Mucosa of gallbladder (tissue), 1 donor: ENCODE measurements at regions not wholly inside any gene's neighbourhood (a gene's known extent, or its start where the extent isn't known, plus 50 kb on each side); places are given as distances from the start of the nearest gene placed in this dataset.

Experiments used
- DNase-seq: peaks from one replicate; pipeline ENCODE4 v3.0.0-alpha.2; 2020; ENCODE audit warnings: low spot score
- donor health status: DM: no; HTN: no; CAD: no.

DNA sequence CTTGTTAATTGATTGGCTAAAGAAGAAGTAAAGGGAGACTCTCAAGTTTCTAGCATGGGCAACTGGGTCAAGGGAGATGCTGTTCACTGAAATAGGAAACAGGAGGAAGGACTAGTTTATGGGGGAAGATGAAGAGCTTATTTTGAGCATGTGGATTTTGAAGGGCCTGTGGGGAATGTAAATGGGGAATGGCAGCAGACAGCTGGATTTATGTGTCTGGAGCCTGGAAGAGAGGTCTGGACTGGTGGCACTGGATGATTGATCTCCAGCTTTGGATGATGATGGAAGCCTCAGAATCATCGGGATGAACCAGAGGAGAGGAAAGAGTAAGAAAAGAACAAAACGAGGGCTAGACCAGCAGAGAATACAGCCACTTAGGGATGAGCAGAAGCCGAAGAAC, 54.9 kb upstream of the ENAH start:
- DNase-seq = no peak

DNA sequence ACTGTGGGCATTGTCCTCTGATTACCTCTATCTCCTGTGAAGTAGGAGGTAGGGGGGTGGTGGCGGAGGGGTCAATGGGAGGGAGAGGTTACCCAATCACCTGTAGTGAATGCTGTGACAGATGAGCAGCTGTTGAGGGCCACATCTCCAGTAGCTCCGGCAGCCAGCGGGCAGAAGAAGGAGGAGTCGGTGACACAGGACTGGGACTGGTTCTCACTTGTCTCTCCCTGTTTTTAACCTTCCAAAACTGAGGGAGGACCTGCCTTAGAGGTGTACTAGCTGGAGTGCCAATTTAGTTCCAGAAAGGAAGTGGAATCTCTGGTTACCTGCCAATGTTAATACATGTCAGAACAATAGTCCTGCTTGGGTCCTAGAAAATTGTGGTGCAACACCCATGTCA, 56.2 kb upstream of the ENAH start:
- no peak for DNase-seq

DNA sequence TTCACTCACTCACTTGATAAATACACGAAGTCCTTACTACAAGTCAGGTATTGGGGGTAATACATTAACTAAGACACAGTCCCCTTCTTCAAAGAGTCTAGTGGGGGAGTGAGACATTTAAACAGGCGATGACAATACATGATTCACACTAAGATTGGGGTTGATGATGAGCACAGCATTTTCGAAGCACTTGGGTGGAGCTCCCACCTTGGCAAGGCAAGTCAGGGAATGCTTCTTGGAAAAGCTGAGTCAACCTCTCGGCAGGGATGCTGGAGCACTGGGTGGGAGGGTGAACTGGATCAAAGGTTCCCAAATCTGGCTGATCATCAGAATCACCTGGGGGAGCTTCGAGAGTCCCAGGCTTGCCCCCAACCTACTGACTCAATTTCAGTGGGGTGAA, 57.9 kb upstream of the ENAH start:
- peak; percentile 20 for DNase-seq

DNA sequence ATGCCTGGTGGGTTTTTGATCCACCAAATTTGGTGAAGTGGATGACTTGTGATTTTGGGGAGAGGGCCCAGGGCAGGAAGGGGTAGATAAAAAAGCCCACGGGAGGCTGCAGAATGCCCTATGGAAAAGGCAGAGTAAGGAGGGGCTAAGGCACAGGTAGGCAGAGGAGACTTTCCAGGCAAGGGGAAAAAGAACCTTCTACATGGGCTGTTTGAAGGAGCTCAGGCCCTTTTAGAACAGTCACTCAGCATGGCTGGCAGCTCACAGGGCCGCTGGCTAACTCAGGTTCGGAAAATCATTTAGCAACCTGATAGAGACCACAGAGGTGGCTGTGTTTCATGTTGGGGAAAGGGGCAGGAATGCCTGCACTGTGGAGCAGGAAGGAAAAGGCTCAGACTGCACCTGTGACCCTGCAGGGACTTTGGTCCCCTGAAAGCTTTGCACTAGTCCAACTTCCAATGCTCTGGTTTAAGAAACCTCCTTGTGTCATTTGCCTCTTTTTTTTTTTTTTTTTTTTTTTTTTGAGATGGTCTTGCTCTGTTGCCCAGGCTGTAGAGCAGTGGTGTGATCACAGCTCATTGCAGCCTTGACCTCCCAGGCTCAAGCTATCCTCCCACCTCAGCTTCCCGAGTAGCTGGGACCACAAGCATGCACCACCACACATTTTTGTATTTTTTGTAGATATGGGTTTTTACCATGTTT, 58.5 kb upstream of the ENAH start:
- no peak for DNase-seq

DNA sequence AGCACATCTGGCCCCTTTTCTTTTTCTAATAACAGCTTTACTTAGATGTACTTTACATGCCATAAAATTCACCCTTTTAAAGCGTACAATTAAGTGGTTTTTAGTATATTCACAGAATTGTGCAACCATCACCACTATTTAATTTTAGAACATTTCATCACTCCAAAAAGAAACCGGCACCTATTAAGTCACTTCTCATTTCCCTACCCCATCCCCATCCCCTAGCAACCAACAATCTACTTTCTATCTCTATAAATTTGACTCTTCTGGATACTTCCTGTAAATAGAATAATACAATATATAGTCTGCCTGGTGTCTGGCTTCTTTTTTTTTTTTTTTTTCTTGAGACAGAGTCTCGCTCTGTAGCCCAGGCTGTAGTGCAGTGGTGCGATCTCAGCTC, 59.5 kb upstream of the ENAH start:
- DNase-seq = no peak

DNA sequence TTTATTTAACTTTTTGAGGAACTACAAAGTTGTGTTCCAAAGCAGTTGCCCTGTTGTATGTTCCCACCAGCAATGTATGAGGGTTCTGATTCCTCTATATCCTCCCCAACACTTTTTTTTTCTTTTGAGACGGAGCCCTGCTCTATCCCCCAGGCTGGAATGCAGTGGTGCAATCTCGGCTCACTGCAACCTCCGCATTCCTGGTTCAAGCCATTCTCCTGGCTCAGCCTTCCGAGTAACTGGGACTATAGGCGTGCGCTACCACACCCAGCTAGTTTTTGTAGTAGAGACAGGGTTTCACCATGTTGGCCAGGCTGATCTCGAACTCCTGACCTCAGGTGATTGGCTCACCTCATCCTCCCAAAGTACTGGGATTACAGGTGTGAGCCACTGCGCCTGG, 60.4 kb upstream of the ENAH start:
- no peak for DNase-seq

DNA sequence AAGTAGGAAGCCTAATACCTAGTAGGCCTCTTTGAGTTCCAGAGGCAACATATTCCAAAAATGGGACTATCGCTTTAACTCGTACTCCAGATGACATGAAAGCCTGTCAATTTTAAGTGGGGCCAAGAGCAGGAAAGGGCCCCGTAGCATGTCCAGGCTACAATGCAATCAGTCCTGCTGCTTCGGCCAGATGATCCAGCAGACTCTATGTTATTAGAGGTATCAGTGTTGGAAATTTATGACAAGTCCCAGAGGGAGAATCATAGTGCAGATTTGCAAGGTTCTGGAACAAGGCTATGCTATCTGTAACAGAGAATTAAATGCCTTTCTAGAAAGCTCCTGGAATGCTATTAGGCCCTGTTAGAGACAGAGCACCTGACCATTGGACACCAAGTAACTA, 56.7 kb upstream of the SRP9 start:
- DNase-seq = no peak

DNA sequence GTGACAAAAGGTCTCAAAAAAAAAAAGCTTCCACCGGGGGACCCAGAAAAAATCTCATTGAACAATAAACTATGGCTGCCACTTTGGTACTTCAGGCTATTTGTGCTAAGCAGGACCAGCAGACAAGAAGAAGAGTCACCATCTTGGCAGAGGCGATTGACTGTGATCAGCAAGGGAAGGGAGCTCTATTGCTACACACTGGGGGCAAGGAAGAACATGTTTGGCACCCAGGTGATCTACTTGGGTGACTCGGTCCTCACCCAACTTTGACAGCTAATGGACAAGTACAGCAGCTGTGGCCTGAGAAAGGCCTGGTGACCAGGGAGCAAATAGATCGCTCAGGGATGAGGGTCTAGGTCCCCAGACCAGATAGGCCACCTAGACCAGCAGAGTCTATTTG, 53.4 kb upstream of the SRP9 start:
- DNase-seq = no peak
